HG03175 (cell line): ENCODE measurements at regions not wholly inside any gene's neighbourhood (a gene's known extent, or its start where the extent isn't known, plus 50 kb on each side); places are given as distances from the start of the nearest gene placed in this dataset.

Experiments
- ATAC-seq: cut with Tn5 transposase; IDR thresholded peaks from one replicate; pipeline ENCODE4 v1.9.1; 2021; ENCODE audit warnings: mild to moderate bottlenecking, moderate library complexity; ENCODE audit not compliant: unreplicated experiment

DNA sequence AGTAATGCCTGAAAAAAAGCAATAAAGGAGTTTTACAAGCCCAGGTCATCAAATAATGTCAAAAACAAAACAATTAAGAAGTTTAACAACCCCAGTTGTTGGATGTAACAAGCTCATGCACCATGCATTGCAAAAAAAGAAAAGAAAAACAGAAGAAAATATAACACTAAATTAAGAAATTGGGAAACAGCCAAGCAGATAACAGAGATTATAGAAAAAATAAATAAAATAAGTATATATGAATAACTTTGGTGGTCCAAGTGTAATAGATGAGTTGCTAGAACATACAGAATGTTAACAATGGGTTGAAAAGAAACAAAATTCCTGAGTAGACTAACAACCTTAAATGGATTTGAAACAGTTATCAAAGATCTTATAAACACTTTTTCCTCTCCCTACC lies 573.1 kb upstream of the SOX11 start:
- no peak for ATAC-seq

DNA sequence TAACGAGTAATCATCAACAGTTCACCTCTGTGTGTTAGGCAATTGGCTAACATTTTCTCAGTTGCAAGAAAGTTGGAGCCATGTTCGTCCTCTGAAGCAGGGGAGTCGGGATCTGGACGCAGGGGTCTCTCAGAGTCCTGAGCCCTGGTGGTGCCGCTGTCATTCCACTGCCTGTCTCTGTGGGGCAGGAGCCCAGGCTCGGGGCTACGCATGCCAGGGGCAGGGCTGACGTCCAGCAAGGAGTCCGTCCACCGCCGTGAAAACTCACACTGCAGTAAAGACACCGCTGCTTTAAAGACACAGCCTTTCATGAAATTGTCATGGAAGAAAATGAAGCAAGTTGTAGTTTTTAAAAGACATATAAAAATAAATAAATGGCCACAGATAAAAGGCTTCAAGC lies 571.1 kb upstream of the SOX11 start:
- no peak for ATAC-seq

GRCh38 chr2:5121642-5122041 lies 570.5 kb upstream of the SOX11 start:
- no peak for ATAC-seq

GRCh38 chr2:5123582-5124196 lies 568.5 kb upstream of the SOX11 start:
- ATAC-seq: no peak

- ATAC-seq: no peak
Measured at GRCh38 chr2:5125017-5125730, 567.0 kb upstream of the SOX11 start.

DNA sequence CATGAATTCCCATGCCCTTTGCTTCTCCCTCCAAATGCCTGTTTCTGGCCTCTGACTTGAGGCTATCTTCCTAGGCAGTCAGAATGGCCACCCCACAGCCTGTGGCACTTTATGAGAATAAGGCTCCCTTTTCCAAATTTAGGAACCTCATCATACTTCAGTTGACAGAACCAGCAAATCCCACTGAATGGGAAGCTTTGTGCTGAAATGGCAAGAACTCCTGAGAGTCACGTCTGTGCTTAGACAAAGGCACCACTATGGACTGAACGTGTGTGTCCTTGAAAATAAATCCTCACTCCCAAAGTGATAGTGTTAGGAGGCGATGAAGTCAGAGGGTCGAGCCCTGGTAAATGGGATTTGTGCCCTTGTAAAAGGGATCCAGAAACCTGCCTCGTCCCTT lies 559.9 kb upstream of the SOX11 start:
- no peak for ATAC-seq

DNA sequence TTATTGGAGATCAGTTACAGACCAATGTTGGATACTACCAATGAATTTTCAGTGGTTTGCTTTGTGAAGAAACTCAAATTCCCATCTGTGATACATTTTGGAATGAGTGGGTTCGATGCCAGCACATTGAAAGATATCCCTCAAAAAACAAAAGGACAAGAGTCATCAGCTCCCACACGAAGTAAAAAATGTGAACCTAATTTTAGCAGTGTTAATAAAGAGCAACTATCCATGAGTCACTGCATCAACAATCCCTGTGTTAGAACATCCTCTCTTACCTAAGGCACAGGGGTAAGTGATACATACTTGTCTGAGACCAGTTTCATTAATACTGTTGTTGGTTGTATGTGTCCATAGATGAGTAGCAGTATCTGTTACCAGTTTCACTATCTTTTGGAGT lies 551.8 kb upstream of the SOX11 start:
- ATAC-seq: no peak

DNA sequence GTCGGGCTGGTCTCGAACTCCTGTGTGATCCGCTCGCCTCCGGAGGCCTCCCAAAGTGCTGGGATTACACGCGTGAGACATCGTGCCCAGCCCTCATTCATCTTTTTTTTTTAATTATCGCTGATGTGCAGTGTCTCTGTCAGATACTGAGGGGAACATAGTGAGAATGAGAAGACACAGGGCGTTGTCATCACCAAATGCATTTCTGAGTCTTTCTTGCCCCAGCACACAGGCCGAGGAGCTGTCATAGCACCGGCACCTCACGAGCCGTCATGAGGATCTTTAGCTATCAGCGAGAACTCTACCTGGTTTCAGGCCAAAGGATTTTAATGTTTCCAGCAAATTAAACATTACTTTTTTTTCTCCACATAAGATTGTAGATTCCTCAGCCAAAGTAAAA lies 548.0 kb upstream of the SOX11 start:
- no peak for ATAC-seq

- no peak for ATAC-seq
Measured at GRCh38 chr2:5145053-5145452, 547.1 kb upstream of the SOX11 start.

DNA sequence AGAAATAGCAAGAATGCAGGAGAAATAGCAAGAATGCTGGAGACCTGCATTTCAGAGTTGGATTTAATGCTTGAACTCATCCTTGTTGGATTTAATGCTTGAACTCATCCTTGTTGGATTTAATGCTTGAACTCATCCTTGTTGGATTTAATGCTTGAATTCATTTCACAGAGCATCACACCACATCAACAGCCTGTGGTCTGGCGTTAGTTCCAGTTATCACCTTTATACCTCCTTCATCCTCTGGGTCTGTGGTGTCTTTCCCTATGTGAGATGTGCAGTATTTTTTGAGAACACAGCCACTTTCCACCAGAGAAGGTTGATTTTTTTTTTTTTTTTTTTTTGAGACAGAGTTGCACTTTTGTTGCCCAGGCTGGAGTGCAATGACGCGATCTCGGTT lies 546.4 kb upstream of the SOX11 start:
- no peak for ATAC-seq

- ATAC-seq: no peak
Measured at GRCh38 chr2:5148392-5149085, 543.6 kb upstream of the SOX11 start.

DNA sequence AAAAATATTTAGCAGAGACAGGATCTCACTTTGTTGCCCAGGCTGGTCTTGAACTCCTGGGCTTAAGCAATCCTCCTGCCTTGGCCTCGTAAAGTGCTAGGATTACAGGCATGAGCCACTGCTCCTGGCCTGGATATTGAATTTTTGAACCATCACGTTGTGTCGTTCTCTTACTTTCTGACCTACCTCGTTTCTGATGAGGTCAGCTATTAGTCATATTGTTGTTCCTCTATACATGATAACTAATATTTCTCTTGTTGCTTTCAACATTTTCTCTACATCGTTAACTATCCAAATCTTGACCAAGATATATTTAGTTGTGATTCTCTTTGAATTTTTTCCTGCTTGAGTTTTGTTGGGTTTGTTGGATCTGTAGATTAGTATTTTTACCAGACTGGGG lies 541.3 kb upstream of the SOX11 start:
- ATAC-seq: no peak

DNA sequence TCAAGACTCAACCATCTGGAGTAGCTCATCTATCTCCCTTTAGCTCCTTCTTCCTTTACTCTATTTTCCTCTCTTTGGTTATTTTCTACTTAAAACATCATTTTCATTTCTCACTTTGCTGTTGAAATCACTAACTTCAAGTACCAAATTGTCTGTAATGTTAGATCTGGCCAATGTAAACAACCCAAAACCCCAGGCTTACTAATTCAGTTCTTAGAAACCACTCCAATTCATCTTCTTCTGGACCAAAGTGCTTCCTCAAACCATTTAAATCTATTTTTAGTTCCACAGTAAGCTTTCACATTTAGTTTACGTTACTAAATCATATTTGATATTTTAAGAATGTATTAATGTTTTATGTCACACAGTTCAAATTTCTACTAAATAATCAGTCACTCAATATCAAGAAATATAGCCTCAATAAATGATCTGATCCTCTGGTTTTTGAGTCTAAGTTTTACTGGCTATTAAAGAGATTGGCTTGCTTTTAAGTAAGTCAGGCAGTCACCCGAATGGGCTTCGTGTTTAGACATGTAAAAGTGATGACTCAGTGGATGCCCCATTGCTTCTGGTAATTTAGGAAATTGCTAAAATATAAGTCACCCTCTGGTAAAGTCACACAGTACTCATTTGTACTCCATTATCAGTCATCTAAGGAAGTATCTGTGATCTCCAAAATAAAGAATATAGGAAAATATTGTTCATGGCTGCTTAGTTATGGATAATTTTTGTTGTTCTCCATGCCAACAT lies 527.2 kb upstream of the SOX11 start:
- ATAC-seq: no peak

GRCh38 chr2:5172923-5173322 lies 519.3 kb upstream of the SOX11 start:
- no peak for ATAC-seq

- no peak for ATAC-seq
Measured at GRCh38 chr2:5173876-5174535, 518.2 kb upstream of the SOX11 start.

- no peak for ATAC-seq
Measured at GRCh38 chr2:5175231-5175630, 517.0 kb upstream of the SOX11 start.

GRCh38 chr2:5176764-5177163 lies 515.4 kb upstream of the SOX11 start:
- ATAC-seq: no peak

- no peak for ATAC-seq
Measured at GRCh38 chr2:5183031-5183430, 509.2 kb upstream of the SOX11 start.

DNA sequence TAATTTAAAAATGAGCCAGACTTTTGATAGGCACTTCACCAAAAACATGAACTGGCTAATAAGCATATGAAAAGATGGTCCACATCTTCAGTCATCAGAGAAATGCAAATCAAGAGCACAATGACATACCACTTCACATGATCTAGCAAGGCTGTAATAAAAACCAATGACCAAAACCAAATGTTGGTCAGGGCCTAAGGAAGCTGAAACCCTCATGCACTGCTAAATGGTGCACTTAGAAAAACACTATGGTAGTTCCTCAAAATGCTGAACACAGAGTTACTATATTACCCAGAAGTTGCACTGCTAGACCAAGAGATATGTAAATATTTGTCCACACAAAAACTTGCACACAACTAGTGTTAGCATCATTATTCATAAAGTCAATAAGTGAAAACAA lies 504.9 kb upstream of the SOX11 start:
- ATAC-seq: no peak

DNA sequence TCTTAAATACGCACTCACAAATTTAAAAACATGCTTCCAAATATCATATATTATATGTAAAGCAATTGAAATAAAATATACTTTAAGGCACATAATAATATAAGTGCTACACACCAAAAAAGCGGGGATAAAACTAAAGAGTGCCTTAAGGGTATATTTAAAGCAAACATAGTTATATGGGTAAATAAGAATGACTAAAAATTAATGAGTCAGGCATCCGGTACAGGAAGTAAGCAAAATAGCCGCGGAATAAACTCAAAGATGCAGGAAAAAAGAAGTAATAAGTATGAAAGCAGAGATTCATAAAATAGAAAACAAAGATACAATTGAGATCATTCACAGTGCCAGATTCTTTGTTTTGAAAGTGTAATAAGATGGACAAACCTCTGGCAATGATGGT lies 503.5 kb upstream of the SOX11 start:
- ATAC-seq: no peak

DNA sequence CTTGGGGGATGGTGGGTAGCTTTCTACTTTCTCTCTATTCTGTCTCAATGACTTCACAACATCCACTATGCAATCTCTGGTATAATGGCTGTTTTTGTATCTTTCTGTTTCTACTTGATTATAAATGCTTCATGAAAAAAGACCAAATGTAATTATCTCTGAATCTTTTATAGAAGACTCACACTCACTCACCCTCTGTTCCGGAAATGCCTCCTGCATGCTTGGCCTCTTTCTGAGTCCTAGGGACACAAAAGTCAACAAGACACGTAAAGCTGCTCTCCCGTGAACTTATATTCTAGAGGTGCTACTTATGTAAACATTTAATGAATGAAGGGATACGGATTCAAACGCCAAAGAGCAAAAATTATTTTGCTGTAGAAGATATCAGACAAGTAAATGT lies 502.2 kb upstream of the SOX11 start:
- ATAC-seq: no peak
